Mesendoderm (in vitro differentiated cells): ENCODE measurements at regions not wholly inside any gene's neighbourhood (a gene's known extent, or its start where the extent isn't known, plus 50 kb on each side); places are given as distances from the start of the nearest gene placed in this dataset.

Source experiments
- DNase-seq: peaks from one replicate; pipeline ENCODE4 v3.0.0; 2013
- H2AK5ac ChIP-seq: 2 replicates; pipeline ENCODE4 v1.6.1; 2013; ENCODE audit warnings: low read length, inconsistent platforms
- H2BK120ac ChIP-seq: 2 replicates; pipeline ENCODE4 v1.6.1; 2013; ENCODE audit warnings: low read depth, mild to moderate bottlenecking, low read length, moderate library complexity, mixed read lengths
- H2BK15ac ChIP-seq: replicated peaks from 2 replicates; pipeline ENCODE4 v1.6.1; 2013; ENCODE audit warnings: low read depth, mild to moderate bottlenecking, moderate library complexity
- H2BK5ac ChIP-seq: 2 replicates; pipeline ENCODE4 v1.6.1; 2013; ENCODE audit warnings: low read length, inconsistent platforms
- H3K18ac ChIP-seq: 2 replicates; pipeline ENCODE4 v1.6.1; 2013; ENCODE audit warnings: mild to moderate bottlenecking, low read length, mixed read lengths
- H3K23ac ChIP-seq: one replicate; pipeline ENCODE4 v1.6.1; 2013; ENCODE audit warnings: low read length
- H3K27ac ChIP-seq: 2 replicates; pipeline ENCODE4 v1.5.1; 2013; ENCODE audit warnings: low read depth, mild to moderate bottlenecking, inconsistent platforms, low read length, moderate library complexity
- H3K27me3 ChIP-seq: 2 replicates; pipeline ENCODE4 v1.6.1; 2013; ENCODE audit warnings: low read length, control low read depth, mild to moderate bottlenecking, inconsistent platforms; ENCODE audit not compliant: insufficient read depth, poor library complexity
- H3K36me3 ChIP-seq: 2 replicates; pipeline ENCODE4 v1.6.1; 2013; ENCODE audit warnings: low read length, inconsistent platforms; ENCODE audit not compliant: control insufficient read depth, insufficient read depth
- H3K4ac ChIP-seq: one replicate; pipeline ENCODE4 v1.6.1; 2013; ENCODE audit warnings: low read depth, mild to moderate bottlenecking, low read length, moderate library complexity
- H3K4me1 ChIP-seq: 2 replicates; pipeline ENCODE4 v1.6.1; 2013; ENCODE audit warnings: low read depth, low read length, inconsistent platforms; ENCODE audit not compliant: control insufficient read depth
- H3K4me2 ChIP-seq: 2 replicates; pipeline ENCODE4 v1.6.1; 2013; ENCODE audit warnings: low read length
- H3K4me3 ChIP-seq: 2 replicates; pipeline ENCODE4 v1.5.1; 2013; ENCODE audit warnings: mild to moderate bottlenecking, low read length
- H3K56ac ChIP-seq: one replicate; pipeline ENCODE4 v1.6.1; 2013; ENCODE audit warnings: low read length
- H3K79me1 ChIP-seq: 2 replicates; pipeline ENCODE4 v1.6.1; 2013; ENCODE audit warnings: low read length, inconsistent platforms
- H3K79me2 ChIP-seq: 2 replicates; pipeline ENCODE4 v1.6.1; 2013; ENCODE audit warnings: mild to moderate bottlenecking, low read length; ENCODE audit not compliant: control insufficient read depth, insufficient read depth
- H3K9ac ChIP-seq: 2 replicates; pipeline ENCODE4 v1.6.1; 2013; ENCODE audit warnings: low read length, inconsistent platforms
- H4K5ac ChIP-seq: one replicate; pipeline ENCODE4 v1.6.1; 2013; ENCODE audit warnings: low read length
- H4K8ac ChIP-seq: one replicate; pipeline ENCODE4 v1.6.1; 2013; ENCODE audit warnings: low read depth, mild to moderate bottlenecking, control low read depth, low read length, moderate library complexity
- WGBS: extraction: QIAGEN DNeasy Blood & Tissue Kit; methylation state at CpG from one replicate; pipeline ENCODE4 v1.1.7; 2013; ENCODE audit warnings: low lambda C conversion rate, missing lambda C conversion rate; ENCODE audit not compliant: insufficient coverage; ENCODE audit errors: extremely low coverage; 5-methylcytosine and 5-hydroxymethylcytosine counted together

GRCh38 chr5:88488561-88488960 is 219.9 kb upstream of the TMEM161B start:
- no peaks in the 10 kb centered on the region for H3K4me1 ChIP-seq
- H4K8ac ChIP-seq = no peak overlapping the region
- H3K9ac ChIP-seq = no peak overlapping the region
- no peak overlapping the region for H2BK5ac ChIP-seq
- H3K4me3 ChIP-seq = no peak overlapping the region
- H3K23ac ChIP-seq = no peak overlapping the region
- H3K27ac ChIP-seq = no peak overlapping the region
- no peaks in the 10 kb centered on the region for H3K79me2 ChIP-seq
- H3K18ac ChIP-seq = no peak overlapping the region
- H3K27me3 ChIP-seq = no peaks in the 10 kb centered on the region
- no peaks in the 10 kb centered on the region for H3K79me1 ChIP-seq
- WGBS = no CpG with 5 or more reads among the region's 2 CpGs
- no peak overlapping the region for H2AK5ac ChIP-seq
- no peak overlapping the region for H3K4me2 ChIP-seq
- no peak for DNase-seq
- no peak overlapping the region for H2BK15ac ChIP-seq
- no peak overlapping the region for H3K56ac ChIP-seq
- no peaks in the 10 kb centered on the region for H3K36me3 ChIP-seq
- H4K5ac ChIP-seq = no peak overlapping the region
- no peak overlapping the region for H3K4ac ChIP-seq
- no peak overlapping the region for H2BK120ac ChIP-seq

- Histone ChIP-seq H3K56ac (no peak overlapping the region), H3K18ac (no peak overlapping the region), H3K23ac (no peak overlapping the region), H3K36me3 (no peaks in the 10 kb centered on the region), H2BK5ac (no peak overlapping the region), H2BK15ac (no peak overlapping the region), H3K27ac (no peak overlapping the region), H2AK5ac (no peak overlapping the region), H3K4me1 (no peaks in the 10 kb centered on the region), H3K4me3 (no peak overlapping the region), H3K79me2 (no peaks in the 10 kb centered on the region), H3K27me3 (no peaks in the 10 kb centered on the region), H4K5ac (no peak overlapping the region), H3K9ac (no peak overlapping the region), H3K79me1 (no peaks in the 10 kb centered on the region), H3K4ac (no peak overlapping the region), H2BK120ac (no peak overlapping the region), H4K8ac (no peak overlapping the region), H3K4me2 (no peak overlapping the region)
- WGBS = no CpG with 5 or more reads among the region's 2 CpGs
- no peak for DNase-seq
Observed at GRCh38 chr5:88488130-88488529, 219.5 kb upstream of the TMEM161B start.

- no peak overlapping the region for H3K18ac ChIP-seq
- no CpG with 5 or more reads among the region's 4 CpGs for WGBS
- no peak overlapping the region for H4K8ac ChIP-seq
- H3K4ac ChIP-seq = no peak overlapping the region
- no peak overlapping the region for H4K5ac ChIP-seq
- no peak overlapping the region for H3K23ac ChIP-seq
- no peak overlapping the region for H2BK15ac ChIP-seq
- no peak overlapping the region for H3K4me2 ChIP-seq
- H3K27ac ChIP-seq = no peak overlapping the region
- H3K36me3 ChIP-seq = no peaks in the 10 kb centered on the region
- H2AK5ac ChIP-seq = no peak overlapping the region
- no peaks in the 10 kb centered on the region for H3K79me1 ChIP-seq
- no peak overlapping the region for H3K56ac ChIP-seq
- no peak overlapping the region for H3K9ac ChIP-seq
- no peak overlapping the region for H2BK120ac ChIP-seq
- DNase-seq = no peak
- H3K4me3 ChIP-seq = no peak overlapping the region
- no peak overlapping the region for H2BK5ac ChIP-seq
- H3K27me3 ChIP-seq = no peaks in the 10 kb centered on the region
- no peaks in the 10 kb centered on the region for H3K79me2 ChIP-seq
- no peaks in the 10 kb centered on the region for H3K4me1 ChIP-seq
Observed at GRCh38 chr5:88487066-88487465, 218.4 kb upstream of the TMEM161B start.

GRCh38 chr5:88486431-88486830 is 217.8 kb upstream of the TMEM161B start:
- H3K9ac ChIP-seq = no peak overlapping the region
- no peak overlapping the region for H2BK5ac ChIP-seq
- H2BK120ac ChIP-seq = no peak overlapping the region
- H3K27me3 ChIP-seq = no peaks in the 10 kb centered on the region
- H3K36me3 ChIP-seq = no peaks in the 10 kb centered on the region
- no peak overlapping the region for H3K23ac ChIP-seq
- H3K79me2 ChIP-seq = no peaks in the 10 kb centered on the region
- H3K79me1 ChIP-seq = no peaks in the 10 kb centered on the region
- no CpG with 5 or more reads among the region's 3 CpGs for WGBS
- no peak overlapping the region for H3K4ac ChIP-seq
- no peak overlapping the region for H3K4me2 ChIP-seq
- peak; percentile 44 for DNase-seq
- no peak overlapping the region for H3K56ac ChIP-seq
- no peak overlapping the region for H3K27ac ChIP-seq
- H4K5ac ChIP-seq = no peak overlapping the region
- H2BK15ac ChIP-seq = no peak overlapping the region
- H4K8ac ChIP-seq = no peak overlapping the region
- no peak overlapping the region for H3K18ac ChIP-seq
- H3K4me1 ChIP-seq = no peaks in the 10 kb centered on the region
- no peak overlapping the region for H3K4me3 ChIP-seq
- no peak overlapping the region for H2AK5ac ChIP-seq

DNA sequence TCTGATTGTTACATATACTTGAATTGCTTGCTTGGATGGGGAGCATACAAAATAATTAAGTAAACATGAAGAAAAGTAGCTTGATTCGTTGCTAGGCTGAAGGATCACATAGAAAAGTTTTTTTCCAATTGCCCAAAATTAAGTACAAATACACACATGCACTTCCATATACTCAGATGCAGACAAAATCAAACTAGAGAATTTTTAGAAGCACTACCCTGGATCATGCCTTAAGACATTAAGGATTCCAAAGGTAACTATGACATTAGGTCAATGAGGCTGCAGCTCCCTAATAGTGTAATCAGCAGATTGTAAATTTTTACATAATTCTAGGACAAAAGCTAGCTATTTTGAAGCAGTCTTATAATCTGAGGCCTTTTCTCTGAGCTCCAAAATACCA is 216.9 kb upstream of the TMEM161B start:
- Histone ChIP-seq H4K8ac (no peak overlapping the region), H3K27ac (no peak overlapping the region), H3K9ac (no peak overlapping the region), H3K4me2 (no peak overlapping the region), H3K79me1 (no peaks in the 10 kb centered on the region), H3K4me1 (no peaks in the 10 kb centered on the region), H2BK15ac (no peak overlapping the region), H3K79me2 (no peaks in the 10 kb centered on the region), H3K36me3 (no peaks in the 10 kb centered on the region), H3K4me3 (no peak overlapping the region), H3K56ac (no peak overlapping the region), H3K27me3 (no peaks in the 10 kb centered on the region), H3K4ac (no peak overlapping the region), H3K23ac (no peak overlapping the region), H2BK120ac (no peak overlapping the region), H4K5ac (no peak overlapping the region), H3K18ac (no peak overlapping the region), H2BK5ac (no peak overlapping the region), H2AK5ac (no peak overlapping the region)
- no CpG with 5 or more reads among the region's 1 CpG for WGBS
- DNase-seq = no peak

GRCh38 chr5:88483964-88484672 is 215.5 kb upstream of the TMEM161B start:
- no peak for DNase-seq
- Histone ChIP-seq H3K27ac (no peak overlapping the region), H2BK5ac (no peak overlapping the region), H4K5ac (no peak overlapping the region), H3K4ac (no peak overlapping the region), H3K4me3 (no peak overlapping the region), H3K56ac (no peak overlapping the region), H3K27me3 (no peaks in the 10 kb centered on the region), H3K36me3 (no peaks in the 10 kb centered on the region), H2AK5ac (no peak overlapping the region), H3K23ac (no peak overlapping the region), H4K8ac (no peak overlapping the region), H3K18ac (no peak overlapping the region), H3K79me1 (no peaks in the 10 kb centered on the region), H3K9ac (no peak overlapping the region), H3K4me2 (no peak overlapping the region), H2BK15ac (no peak overlapping the region), H2BK120ac (no peak overlapping the region), H3K79me2 (no peaks in the 10 kb centered on the region), H3K4me1 (no peaks in the 10 kb centered on the region)
- WGBS = no CpG with 5 or more reads among the region's 10 CpGs
